GM12873 (cell line): ENCODE measurements at regions not wholly inside any gene's neighbourhood (a gene's known extent, or its start where the extent isn't known, plus 50 kb on each side); places are given as distances from the start of the nearest gene placed in this dataset.

Experiments
- TF ChIP-seq, protein P1 (sequence below): IDR thresholded peaks from 2 replicates; pipeline ENCODE4 v1.5.1; 2012; ENCODE audit warnings: low read depth, mild to moderate bottlenecking, moderate library complexity, low read length, control low read depth; ENCODE audit not compliant: insufficient read depth; ENCODE audit errors: missing control alignments

DNA sequence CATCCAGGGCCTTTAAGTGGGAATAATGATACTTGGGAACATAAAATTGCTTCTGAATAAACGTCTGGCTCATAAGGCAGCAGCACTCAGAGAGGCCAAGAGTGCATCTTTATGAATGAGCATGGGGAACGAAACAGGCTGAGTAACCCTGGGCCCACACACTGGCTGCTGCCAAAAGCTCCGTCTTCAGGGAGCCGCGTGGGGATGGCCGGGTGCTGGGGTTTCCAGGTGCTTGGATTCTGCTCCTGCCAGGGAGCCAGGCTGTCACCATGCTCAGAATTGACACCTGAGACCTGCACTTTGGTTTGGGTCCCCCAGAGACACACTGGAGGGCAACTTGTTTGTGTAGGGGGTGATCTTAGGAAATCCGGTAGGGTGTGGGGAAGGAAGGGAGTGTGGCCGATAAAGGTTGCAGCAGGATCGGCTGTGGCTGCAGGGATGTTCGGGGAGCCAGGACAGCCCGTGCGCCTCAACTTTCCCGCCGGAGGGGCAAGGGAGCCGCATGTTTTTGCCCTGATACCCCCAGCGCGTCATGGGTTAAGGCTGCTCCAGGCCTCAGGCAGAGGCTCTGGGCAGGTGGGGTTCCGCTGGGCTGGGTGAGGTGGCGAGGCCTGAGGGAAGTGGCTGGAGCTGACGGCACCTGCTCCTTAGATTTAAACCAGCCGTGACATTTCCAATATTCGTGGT, 101.8 kb downstream of the YTHDF1 start:
- TF ChIP-seq, protein P1, sequence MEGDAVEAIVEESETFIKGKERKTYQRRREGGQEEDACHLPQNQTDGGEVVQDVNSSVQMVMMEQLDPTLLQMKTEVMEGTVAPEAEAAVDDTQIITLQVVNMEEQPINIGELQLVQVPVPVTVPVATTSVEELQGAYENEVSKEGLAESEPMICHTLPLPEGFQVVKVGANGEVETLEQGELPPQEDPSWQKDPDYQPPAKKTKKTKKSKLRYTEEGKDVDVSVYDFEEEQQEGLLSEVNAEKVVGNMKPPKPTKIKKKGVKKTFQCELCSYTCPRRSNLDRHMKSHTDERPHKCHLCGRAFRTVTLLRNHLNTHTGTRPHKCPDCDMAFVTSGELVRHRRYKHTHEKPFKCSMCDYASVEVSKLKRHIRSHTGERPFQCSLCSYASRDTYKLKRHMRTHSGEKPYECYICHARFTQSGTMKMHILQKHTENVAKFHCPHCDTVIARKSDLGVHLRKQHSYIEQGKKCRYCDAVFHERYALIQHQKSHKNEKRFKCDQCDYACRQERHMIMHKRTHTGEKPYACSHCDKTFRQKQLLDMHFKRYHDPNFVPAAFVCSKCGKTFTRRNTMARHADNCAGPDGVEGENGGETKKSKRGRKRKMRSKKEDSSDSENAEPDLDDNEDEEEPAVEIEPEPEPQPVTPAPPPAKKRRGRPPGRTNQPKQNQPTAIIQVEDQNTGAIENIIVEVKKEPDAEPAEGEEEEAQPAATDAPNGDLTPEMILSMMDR = no peak

DNA sequence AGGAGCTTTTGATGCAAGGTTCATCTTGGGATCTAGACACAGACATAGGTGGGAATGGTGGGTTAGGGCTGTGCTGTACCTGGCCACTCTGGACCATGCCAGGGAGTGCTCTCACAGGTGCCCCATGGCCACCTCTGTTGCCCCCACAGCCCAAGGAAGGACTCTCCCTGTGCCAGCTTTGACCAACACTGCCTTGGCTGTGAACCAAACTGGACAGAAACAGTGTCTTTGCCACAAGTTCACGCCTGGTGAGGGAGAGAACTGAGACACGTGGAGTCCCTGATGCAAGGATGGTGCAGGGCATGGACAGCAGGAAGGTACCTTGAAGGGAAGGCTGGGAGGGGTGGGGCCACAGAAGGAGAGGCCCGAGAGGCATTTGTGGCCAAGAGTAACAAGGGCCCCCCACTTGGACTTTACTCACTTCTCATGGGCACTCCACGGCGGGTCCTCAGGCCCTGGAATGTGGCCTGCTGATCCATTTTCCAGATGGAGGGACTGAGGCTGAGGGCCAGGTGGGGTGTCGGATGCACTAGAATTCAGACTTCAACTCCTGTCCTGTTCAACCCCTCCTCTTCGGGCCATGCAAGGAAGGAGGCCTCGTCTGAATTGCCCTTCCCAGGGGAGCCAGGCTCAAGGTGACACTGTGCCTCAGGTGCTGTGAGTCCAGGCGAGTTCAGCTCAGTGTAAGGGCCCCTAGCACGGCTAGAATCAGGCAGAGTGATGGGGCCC, 103.3 kb downstream of the YTHDF1 start:
- TF ChIP-seq, protein P1 = no peak

DNA sequence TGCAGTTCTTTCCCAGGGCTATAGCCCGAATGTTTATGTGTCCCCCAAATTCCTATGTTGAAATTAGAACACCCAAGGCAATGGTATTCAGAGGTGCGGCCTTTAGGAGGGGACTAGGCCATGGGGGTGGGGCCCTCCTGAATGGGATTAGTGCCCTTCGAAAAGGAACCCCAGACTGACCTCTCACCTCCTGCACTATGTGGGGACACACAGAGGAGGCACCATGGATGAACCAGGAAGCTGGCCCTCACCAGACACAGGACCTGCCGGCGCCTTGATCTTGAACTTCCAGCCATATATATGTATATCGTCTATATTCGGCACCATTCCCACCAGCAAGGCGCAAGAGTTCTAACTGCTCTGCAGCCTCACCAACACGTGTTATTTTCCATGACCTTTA, 101.5 kb upstream of the BHLHE23 start:
- TF ChIP-seq, protein P1 = no peak

DNA sequence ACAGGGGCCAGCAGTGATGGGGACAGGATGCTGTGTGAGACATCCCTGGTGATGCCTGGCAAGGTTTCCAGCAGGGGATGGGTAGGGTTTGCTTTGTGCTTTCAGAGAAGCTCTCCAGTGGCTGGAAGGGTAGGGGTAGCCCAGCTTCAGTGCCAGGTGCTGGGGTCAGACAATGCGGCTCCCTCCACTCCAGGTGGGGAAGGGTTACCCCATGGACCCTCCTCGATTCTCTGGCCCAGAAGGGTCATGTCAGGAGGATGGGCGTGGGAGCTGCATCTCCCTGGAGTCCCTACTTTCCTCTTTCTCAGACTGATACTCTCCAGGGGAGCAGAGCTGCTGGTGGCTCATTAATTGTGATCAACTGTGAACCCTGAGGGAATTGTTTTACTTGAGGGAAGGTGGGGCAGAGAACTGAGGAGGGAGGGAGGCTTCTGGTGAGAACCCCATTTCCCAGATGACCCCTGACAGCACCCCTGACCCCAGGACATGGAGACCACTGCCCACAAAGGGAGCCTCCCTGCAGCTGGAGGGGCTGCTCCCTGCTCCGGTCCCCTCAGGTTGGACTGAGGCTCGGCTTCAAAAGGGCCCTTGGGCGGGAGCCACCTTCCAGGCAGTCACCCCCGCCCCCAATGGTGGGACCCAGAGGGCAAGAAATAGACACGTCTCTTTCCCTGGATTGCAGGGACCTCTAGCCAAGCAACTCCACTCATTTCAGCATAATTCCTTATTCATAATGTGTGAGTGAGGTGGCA, 100.9 kb upstream of the BHLHE23 start:
- TF ChIP-seq, protein P1 = no peak

DNA sequence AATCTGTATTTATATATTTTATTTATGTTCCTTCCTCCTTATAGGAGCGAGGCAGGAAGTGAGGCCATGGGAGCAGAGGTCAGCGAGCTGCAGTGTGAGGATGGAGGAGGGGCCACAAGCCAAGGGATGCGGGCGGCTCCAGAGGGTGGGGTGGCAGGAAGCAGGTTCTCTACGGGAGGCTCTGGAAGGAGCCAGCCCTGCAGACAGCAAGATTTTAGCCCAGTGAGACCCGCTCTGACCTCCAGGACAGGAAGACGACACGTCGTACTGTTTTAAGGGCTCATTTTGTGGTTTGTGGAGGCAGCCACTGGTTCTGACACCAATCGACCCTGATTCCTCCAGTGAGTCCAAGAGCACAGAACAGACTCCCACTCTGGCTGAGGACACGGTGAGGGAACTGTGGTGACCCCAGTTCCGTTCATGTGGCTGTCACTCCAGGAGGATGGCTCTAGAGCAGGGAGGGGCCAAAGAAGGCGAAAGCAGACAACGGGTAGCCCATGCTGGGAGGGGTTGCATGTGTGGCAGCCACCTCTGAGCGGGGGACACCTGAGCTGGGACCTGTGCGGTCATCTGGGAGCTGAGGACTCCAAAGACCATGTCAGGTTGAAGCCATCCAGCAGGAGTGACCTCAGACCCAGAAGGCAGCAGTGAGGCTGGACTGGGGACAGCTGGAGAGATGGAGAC, 100.1 kb upstream of the BHLHE23 start:
- TF ChIP-seq, protein P1 = no peak

DNA sequence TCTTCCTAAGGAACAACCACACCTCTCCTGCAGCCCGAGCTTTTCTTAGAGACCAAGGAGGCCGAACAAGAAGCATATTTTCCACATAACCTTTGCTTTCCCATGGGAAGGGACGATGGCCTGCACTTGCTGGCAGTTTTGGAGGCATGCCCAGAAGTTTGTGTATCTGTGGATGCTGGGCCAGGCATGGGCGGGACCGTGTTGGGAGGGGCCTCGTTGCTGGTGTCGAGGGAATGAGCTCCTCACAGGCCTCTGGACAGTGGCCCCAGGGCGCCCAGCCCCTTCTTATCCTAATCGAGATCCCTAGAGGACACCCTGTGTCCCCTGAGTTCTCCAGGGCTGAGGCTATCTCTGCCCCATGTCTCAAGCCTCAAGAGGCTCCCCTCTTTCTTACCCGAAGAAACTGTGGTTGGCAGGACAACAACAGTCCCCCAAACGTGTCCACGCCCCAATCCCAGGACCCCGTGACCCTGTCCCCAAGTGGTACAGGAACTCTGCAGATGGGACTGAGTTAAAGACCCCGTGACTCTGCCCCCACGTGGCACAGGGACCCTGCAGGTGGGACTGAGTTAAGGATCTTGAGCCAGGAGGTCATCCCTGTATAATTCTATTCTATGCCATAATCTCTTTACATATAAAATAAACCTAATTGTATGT, 99.5 kb upstream of the BHLHE23 start:
- TF ChIP-seq, protein P1 = no peak
